Osteocyte (in vitro differentiated cells): ENCODE measurements at regions not wholly inside any gene's neighbourhood (a gene's known extent, or its start where the extent isn't known, plus 50 kb on each side); places are given as distances from the start of the nearest gene placed in this dataset.

ENCODE experiments used
- DNase-seq: peaks from one replicate; pipeline ENCODE4 v3.0.0; 2021; ENCODE audit warnings: mixed read lengths; ENCODE audit not compliant: unreplicated experiment; ENCODE audit errors: extremely low spot score
- H3K27ac Mint-ChIP-seq: one replicate; pipeline ENCODE4 v1.8.0; 2021; ENCODE audit warnings: mild to moderate bottlenecking, mixed read lengths; ENCODE audit not compliant: unreplicated experiment
- H3K27me3 Mint-ChIP-seq: one replicate; pipeline ENCODE4 v1.8.0; 2021; ENCODE audit warnings: mixed read lengths; ENCODE audit not compliant: unreplicated experiment
- H3K36me3 Mint-ChIP-seq: one replicate; pipeline ENCODE4 v1.8.0; 2021; ENCODE audit warnings: mixed read lengths; ENCODE audit not compliant: unreplicated experiment
- H3K4me1 Mint-ChIP-seq: one replicate; pipeline ENCODE4 v1.8.0; 2021; ENCODE audit warnings: mixed read lengths; ENCODE audit not compliant: unreplicated experiment
- H3K4me3 Mint-ChIP-seq: one replicate; pipeline ENCODE4 v1.8.0; 2021; ENCODE audit warnings: mild to moderate bottlenecking, moderate library complexity, mixed read lengths; ENCODE audit not compliant: unreplicated experiment
- H3K9me3 Mint-ChIP-seq: one replicate; pipeline ENCODE4 v1.8.0; 2021; ENCODE audit warnings: mixed read lengths; ENCODE audit not compliant: unreplicated experiment
- TF ChIP-seq, protein P1 (sequence below): fragments of 200-600 bp; sonication (generic); IDR thresholded peaks from 2 replicates; pipeline ENCODE4 v1.5.0; 2021; ENCODE audit warnings: antibody characterized with exemption, mild to moderate bottlenecking, moderate library complexity

DNA sequence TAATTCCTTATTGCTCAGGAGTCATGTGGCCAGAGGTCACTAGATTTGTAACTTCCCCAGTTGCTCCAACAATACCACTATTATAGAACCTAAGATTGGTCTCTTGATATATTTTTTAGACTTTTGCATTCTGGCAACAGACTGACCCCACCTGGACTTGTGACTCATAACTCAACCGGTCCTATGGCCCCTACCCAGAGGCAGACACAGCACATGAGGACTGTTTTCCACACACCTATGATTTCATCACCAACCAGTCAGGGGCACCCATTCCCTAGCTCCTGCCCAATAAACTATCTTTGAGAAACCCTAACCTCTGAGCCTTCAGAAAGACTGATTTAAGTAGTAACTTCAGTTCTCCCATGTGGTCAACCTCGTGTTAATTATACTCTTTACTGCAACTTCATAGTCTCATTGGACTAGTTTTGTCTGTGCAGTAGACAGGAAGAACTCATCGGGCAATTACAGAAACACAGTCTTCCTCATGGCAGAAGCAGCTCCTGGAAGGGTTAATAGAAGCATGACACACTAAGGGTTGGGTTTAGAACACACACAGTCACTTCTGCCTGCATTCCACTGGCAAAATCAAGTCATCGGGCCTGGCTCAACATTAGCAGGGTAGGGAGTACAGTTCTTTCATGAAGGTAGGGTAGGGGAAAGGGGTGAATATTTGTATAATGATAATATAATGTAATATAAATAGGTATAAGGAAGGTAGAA is 251.8 kb downstream of the UQCRFS1 start:
- no peaks in the 10 kb centered on the region for H3K27me3 Mint-ChIP-seq
- TF ChIP-seq, protein P1, sequence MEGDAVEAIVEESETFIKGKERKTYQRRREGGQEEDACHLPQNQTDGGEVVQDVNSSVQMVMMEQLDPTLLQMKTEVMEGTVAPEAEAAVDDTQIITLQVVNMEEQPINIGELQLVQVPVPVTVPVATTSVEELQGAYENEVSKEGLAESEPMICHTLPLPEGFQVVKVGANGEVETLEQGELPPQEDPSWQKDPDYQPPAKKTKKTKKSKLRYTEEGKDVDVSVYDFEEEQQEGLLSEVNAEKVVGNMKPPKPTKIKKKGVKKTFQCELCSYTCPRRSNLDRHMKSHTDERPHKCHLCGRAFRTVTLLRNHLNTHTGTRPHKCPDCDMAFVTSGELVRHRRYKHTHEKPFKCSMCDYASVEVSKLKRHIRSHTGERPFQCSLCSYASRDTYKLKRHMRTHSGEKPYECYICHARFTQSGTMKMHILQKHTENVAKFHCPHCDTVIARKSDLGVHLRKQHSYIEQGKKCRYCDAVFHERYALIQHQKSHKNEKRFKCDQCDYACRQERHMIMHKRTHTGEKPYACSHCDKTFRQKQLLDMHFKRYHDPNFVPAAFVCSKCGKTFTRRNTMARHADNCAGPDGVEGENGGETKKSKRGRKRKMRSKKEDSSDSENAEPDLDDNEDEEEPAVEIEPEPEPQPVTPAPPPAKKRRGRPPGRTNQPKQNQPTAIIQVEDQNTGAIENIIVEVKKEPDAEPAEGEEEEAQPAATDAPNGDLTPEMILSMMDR = no peak
- H3K4me1 Mint-ChIP-seq = peaks cover 41% of the 10 kb centered on the region
- H3K27ac Mint-ChIP-seq = peak overlapping the region; percentile 76
- no peaks in the 10 kb centered on the region for H3K36me3 Mint-ChIP-seq
- DNase-seq = no peak
- no peak overlapping the region for H3K4me3 Mint-ChIP-seq
- H3K9me3 Mint-ChIP-seq = peaks cover 5% of the 10 kb centered on the region

DNA sequence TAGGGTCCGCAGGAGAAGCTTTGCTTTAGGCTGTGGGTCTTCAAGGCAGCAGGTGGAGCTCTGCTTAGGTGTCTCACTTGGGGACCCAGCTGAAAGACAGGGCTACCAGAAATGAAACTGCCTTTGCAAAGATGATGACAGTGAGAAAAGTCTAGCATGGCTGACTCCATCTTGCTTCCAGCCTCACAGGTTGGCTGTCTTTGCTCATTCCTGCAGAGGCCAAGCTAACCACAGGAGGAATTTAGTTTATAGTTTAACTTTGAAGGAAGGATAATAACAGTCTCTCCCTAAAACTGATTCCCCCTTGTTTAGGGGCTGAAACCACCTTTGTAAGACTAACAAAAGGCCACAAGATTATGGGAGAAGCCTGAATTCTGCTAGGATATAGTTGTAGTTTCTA is 252.4 kb downstream of the UQCRFS1 start:
- H3K27me3 Mint-ChIP-seq = no peaks in the 10 kb centered on the region
- DNase-seq = no peak
- peaks cover 36% of the 10 kb centered on the region for H3K4me1 Mint-ChIP-seq
- no peak overlapping the region for H3K4me3 Mint-ChIP-seq
- peaks cover 5% of the 10 kb centered on the region for H3K9me3 Mint-ChIP-seq
- no peak overlapping the region for H3K27ac Mint-ChIP-seq
- TF ChIP-seq, protein P1 = no peak
- no peaks in the 10 kb centered on the region for H3K36me3 Mint-ChIP-seq

DNA sequence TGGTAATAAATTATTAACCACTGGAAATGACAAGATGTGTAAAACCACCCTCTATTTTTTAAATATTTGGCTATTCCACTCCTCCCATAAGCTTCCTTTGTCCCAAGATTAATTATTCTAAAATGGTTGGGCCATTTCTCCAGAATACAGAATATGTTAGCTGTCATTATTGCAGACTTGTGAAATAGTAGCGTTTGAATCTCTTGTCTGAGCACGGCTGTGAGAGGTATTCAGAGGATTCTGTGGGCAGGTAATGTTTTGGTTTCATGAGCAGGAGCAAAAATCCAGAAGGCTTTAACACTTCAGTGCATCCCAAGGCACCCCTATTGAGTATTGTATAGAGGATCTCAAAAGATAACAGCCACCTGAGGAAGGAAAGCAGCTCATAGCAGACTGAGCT is 256.0 kb downstream of the UQCRFS1 start:
- TF ChIP-seq, protein P1 = no peak
- no peak for DNase-seq
- Mint-ChIP-seq H3K27ac (no peak overlapping the region), H3K36me3 (no peaks in the 10 kb centered on the region), H3K9me3 (peaks cover 10% of the 10 kb centered on the region), H3K4me3 (no peak overlapping the region), H3K4me1 (peaks cover 21% of the 10 kb centered on the region), H3K27me3 (no peaks in the 10 kb centered on the region)

DNA sequence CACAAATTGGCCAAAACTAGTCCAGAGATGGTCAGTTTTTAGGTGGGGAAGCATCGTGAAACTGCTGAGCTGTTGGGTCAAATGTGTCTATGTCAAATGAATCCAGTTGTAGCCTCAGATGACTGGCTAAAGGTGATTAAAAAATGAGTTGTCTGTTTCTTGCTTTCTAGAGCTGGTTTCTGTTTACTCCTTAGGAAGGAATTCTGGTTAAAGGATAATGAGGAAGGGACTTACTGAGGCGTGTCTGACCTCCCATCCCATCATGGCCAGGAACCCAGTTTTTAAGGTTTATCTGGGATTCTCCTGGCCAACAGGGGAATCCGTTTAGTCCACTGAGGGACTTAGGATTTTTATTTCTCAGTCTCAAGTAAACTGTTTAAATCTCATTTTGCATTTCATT is 256.5 kb downstream of the UQCRFS1 start:
- Mint-ChIP-seq H3K9me3 (peaks cover 10% of the 10 kb centered on the region), H3K27me3 (no peaks in the 10 kb centered on the region), H3K4me1 (peaks cover 15% of the 10 kb centered on the region)

DNA sequence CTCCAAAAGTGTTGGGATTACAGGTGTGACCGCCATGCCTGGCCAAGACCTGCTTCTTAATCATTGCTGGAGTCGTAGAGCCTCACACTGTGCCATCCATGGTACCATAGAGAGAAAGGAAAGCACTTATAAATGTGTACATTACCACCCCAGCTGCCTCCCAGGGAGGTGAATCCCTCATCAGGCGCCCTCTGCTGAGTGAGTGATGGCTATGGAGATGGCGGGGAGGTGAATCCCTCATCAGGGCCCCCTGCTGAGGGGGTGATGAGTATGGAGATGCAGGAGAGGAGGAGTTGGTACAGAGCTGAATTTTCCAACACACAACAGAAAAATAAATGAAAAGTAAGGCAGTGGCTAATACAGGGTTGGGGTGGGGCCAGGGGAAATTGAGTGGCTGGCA is 263.4 kb downstream of the UQCRFS1 start:
- TF ChIP-seq, protein P1 = no peak
- H3K4me1 Mint-ChIP-seq = no peaks in the 10 kb centered on the region

More for the DNA sequence above, 256.5 kb downstream of the UQCRFS1 start:
- Mint-ChIP-seq H3K4me3 (no peak overlapping the region), H3K27ac (no peak overlapping the region), H3K36me3 (no peaks in the 10 kb centered on the region)
- no peak for DNase-seq
- TF ChIP-seq, protein P1 = no peak

More for the DNA sequence above, 263.4 kb downstream of the UQCRFS1 start:
- Mint-ChIP-seq H3K36me3 (no peaks in the 10 kb centered on the region), H3K9me3 (peaks cover 6% of the 10 kb centered on the region), H3K4me3 (no peak overlapping the region), H3K27me3 (no peaks in the 10 kb centered on the region), H3K27ac (no peak overlapping the region)
- no peak for DNase-seq
